Activated CD4-positive, CD25-positive, alpha-beta regulatory T cell (primary cell): ENCODE measurements at regions not wholly inside any gene's neighbourhood (a gene's known extent, or its start where the extent isn't known, plus 50 kb on each side); places are given as distances from the start of the nearest gene placed in this dataset.

Experiments used
- DNase-seq, 4 experiments: peaks; one replicate each; lab custom pipeline; 2025; lab: John Stamatoyannopoulos, UW

DNA sequence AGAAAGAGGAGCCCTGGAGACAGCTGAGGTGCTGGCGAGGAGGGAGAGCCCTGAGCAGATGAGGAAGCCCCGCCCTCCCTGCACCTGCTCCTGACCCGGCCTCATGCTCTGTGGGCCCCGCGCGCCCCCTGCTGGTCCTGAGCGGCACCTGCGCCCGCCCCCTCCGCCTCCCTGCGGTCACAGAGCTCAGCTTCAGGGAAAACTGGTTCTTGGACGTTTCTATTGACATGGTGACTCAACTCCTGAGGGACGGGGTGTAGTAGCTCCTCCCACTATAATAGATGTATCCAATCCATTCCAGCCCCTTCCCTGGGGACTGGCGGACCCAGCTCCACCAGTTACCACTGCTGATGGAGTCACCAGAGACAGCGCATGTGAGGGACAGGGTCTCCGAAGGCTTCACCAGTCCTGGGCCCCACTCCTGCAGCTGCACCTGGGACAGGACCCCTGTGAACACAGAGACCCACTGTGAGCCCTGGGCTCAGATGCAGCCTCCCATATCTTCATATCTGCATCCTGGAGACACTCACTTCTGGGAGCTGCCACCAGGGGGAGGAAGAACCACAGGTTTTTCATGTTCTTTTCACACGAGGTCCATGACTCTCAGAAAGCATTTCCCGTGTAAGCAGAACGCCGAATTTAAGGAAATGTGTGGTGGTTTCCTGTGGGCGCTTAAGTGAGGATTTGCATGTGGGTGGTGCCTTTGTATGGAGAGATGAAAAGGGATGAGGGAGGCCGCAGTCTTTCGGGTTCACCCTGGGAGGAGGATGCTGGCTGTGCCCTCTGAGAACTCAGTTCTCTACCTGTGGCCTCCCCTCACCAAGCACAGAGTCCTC, 1346.4 kb downstream of the TMEM121 start:
- DNase-seq = peak; percentile 35 to 75 (median 56)

DNA sequence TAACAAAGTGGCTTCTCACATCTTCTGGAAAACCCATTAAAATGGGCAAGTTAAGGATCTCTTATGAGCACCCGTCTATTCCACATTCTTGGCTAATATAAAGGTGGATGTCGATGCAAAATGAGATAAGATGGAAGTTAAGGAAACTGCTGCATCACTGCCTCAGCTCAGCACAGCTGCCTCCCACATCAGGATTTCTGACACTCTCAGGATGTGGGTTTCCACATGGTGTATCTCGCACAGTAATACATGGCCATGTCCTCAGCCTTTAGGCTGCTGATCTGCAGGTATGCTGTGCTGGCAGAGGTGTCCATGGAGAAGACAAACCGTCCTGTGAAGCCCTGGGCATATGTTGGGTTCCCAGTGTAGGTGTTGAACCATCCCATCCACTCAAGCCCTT, 1348.0 kb downstream of the TMEM121 start:
- no peak for DNase-seq

DNA sequence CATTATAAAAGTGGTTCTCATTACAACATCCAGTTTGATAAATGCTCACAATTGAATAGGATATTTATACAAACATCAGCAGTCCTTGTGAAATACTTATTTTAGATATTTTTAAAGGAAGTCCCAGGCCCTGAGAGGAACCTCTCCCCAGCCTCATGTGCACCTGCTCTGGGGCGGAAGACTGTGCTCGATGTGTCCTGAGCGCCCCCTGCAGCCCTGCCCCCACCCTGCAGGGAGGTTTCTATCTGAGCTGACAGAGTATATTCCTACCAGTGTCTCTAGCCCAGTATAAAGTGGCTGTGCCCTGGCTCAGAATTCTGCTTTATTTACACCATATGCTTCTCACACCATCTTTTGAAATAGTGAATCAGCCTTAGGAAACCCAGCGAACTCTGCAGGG, 1349.1 kb downstream of the TMEM121 start:
- DNase-seq = no peak

DNA sequence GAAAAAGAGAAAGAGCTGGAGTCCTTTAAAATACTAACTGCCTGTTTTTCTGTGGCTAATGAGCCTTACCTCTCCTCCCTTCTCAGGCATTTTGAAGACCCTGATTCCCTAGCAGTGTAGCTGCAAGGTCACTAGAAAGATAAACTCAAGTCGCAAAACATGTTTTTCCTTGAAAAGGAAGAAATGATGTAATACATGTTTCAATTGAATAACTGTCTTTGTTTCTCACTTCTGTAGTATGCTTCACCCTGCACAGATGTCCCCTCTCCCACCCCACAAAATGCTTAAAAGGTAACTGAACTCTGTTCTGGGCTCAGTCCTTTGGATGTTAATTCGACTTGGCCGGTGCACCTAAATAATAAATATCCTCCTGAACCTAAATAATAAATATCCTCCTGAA, 1350.3 kb downstream of the TMEM121 start:
- DNase-seq = no peak

DNA sequence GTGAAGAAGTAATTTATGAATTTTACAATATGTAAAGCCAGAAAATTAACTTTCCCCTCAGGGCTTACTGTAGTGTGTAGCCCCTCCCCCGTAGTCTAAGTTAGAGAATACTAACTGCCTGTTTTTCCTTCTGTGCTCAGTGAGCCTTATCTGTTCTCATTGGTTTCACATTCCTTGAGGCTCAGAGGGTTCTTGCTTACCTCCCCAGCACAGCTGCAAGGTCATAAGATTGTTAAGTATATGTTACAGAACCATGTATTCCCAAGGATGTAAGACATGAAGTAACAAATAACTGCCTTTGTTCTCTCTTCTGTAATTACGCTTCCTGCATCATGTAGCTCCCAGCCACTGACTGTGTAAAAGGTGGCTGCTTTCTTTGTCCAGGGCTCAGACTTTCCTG, 1351.1 kb downstream of the TMEM121 start:
- DNase-seq = no peak

DNA sequence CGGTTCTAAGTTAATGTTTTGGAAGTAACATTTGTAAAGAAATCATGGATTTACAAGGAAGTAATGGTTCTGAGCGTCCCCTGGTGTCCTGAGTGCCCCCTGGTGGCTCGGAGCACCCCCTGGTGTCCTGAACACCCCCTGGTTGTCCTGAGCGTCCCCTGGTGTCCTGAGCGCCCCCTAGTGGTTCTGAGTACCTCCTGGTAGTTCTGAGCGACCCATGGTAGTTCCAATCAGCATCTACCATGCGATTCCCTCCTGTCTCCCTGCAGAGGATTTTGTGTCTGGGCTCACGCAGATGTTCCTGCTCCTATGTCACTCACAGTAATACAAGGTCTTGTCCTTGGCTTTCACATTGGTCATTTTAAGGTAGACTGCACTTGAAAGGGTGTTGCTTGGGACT, 1352.9 kb downstream of the TMEM121 start:
- DNase-seq = no peak

DNA sequence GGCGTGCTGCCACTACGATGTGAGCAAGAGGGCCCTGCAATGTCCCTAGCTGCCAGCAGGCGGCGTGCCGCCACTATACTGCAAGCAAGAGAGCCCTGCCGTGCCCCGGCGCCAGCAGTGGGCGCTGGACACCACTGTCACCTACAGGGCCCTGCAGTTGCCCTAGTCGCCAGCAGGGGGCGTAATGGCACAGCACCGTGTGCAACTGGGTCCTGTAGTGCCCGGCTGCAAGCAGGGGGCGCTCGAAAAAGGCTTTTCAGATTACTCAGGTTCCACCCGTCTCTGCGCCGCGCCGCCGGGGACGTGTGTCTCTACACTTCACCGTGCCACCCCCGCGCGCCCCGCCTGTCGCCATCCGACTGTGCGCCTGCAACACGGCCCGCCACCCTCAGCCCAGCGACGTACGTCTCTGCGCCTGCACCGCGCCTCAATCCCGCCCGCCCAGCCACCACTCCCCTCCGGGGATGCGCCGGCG, 1356.9 kb downstream of the TMEM121 start:
- DNase-seq = peak in 1 of 4 experiments; percentile 12
